Adipocyte (in vitro differentiated cells): ENCODE measurements at regions not wholly inside any gene's neighbourhood (a gene's known extent, or its start where the extent isn't known, plus 50 kb on each side); places are given as distances from the start of the nearest gene placed in this dataset.

Experiments used
- DNase-seq: peaks from one replicate; pipeline ENCODE4 v3.0.0-alpha.2; 2015; ENCODE audit warnings: low read depth
- H3K27me3 ChIP-seq: replicated peaks from 2 replicates; pipeline ENCODE4 v1.7.0; 2013; ENCODE audit warnings: mild to moderate bottlenecking, low read length, moderate library complexity; ENCODE audit not compliant: control insufficient read depth, insufficient read depth
- H3K36me3 ChIP-seq: 2 replicates; pipeline ENCODE4 v1.7.0; 2013; ENCODE audit warnings: low read length, mild to moderate bottlenecking, moderate library complexity; ENCODE audit not compliant: control insufficient read depth, insufficient read depth, severe bottlenecking
- H3K4me1 ChIP-seq: 2 replicates; pipeline ENCODE4 v1.7.0; 2013; ENCODE audit warnings: mild to moderate bottlenecking, low read length, moderate library complexity; ENCODE audit not compliant: control insufficient read depth, insufficient read depth
- H3K4me3 ChIP-seq: 2 replicates; pipeline ENCODE4 v1.7.0; 2013; ENCODE audit warnings: mild to moderate bottlenecking, low read length, moderate library complexity
- H3K9ac ChIP-seq: 2 replicates; pipeline ENCODE4 v1.7.0; 2013; ENCODE audit warnings: mild to moderate bottlenecking, low read length, moderate library complexity
- H3K9me3 ChIP-seq: 2 replicates; pipeline ENCODE4 v1.7.0; 2013; ENCODE audit warnings: mild to moderate bottlenecking, low read length, moderate library complexity; ENCODE audit not compliant: control insufficient read depth

DNA sequence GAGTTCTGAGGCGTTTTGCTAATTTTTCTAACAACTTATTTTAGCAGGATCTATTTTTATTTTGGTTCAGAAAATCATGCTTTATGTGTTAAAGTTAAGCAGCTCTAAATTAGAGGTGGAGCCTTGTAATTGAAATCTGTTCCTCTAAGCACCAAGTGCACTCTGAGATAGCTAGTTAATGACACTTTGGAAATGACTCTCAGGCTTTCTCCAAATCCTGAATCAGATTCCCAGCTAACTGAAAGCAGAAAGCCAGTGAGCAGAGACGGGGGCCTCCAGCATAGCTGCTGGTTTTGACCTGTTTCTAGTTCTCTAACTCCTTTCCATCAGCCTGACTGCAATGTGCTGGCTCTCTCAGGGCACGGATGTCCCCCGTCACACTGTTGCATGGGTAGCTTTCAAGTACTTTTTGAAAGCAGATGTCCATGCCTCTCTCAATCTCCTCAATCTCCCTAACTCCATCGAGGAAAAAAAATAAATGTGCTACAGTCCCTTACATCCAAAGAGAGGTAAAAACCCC lies 326.5 kb downstream of the SATB2 start:
- Histone ChIP-seq H3K36me3 (no peaks in the 10 kb centered on the region), H3K4me3 (no peak overlapping the region), H3K27me3 (no peaks in the 10 kb centered on the region), H3K9me3 (no peaks in the 10 kb centered on the region), H3K9ac (no peak overlapping the region), H3K4me1 (peaks cover 3% of the 10 kb centered on the region)
- no peak for DNase-seq

DNA sequence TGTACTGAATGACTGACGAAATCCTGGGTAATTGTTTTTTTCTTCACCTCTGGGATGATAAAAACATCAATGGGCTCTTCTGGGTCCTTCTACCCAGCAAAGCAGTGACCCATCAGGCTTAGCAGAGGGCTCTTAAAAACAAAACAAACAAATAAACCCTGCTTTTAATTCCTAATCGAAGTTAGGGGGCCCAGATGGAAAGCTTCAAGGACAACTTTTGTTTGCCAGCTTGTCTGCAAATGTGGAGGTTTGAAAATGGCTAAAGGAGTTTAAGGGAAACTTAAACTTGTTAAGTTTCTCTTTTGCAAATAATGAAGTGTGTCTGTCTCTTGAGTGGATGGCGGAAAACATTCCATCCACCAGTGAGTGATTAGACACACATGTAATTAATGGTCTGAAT lies 327.2 kb downstream of the SATB2 start:
- DNase-seq = no peak
- Histone ChIP-seq H3K9me3 (no peaks in the 10 kb centered on the region), H3K27me3 (no peaks in the 10 kb centered on the region), H3K36me3 (no peaks in the 10 kb centered on the region), H3K9ac (no peak overlapping the region), H3K4me1 (peaks cover 3% of the 10 kb centered on the region), H3K4me3 (no peak overlapping the region)

DNA sequence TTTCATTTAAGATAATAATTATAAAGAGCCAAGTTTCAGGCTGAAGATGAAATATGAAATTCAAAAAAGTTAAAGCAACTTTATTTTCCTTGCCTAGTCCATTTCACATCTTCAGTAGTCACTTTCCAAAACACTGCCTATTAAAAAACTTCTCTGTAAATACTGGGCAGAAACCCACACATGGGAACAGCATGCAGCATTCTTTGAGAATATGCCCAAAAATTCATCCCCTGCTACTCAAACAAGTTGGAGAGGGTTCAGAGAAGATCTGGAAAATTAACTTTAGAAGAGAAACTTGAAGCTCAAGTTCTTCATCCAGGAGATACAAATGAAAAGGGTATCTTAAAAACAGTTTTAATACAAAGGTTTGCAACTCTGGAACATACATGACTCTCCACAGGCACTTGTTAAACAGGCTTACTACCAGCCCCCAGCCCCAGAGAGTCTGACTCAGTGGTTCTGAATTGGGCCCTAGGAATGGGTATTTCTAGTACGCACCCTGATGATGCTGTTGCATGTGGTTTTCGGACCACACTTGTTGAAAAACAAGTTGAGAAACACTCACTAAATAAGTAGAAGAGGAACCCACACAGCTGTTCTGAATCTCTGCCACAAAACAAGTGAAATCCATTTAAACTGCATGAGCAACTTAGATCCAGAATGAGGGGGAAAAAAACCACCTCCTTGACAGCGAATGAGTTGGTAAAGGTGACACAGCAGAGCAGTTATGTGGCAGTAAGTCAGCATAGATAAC lies 329.1 kb downstream of the SATB2 start:
- H3K4me1 ChIP-seq = peaks cover 3% of the 10 kb centered on the region
- H3K9me3 ChIP-seq = no peaks in the 10 kb centered on the region
- no peaks in the 10 kb centered on the region for H3K27me3 ChIP-seq
- DNase-seq = no peak
- no peak overlapping the region for H3K9ac ChIP-seq
- H3K36me3 ChIP-seq = no peaks in the 10 kb centered on the region
- H3K4me3 ChIP-seq = no peak overlapping the region

DNA sequence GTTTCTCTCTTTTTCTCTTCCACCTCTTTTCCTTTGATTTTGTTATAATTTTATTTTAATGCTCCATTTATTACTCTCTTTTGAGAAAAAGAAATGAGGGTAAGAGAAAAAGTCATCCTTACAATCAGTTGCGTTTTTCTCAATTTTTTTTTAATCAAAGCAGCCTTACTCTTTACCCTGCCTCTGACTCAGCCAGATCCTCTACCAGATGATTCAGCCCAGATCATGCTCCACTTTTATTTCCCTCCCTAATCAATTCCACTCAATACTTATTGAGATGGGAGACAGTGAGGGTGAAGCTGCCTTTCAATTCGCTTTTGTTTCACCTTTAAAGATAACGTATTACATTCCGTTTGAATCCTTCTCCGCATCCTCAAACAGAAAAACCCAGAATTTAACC lies 337.9 kb downstream of the SATB2 start:
- H3K4me1 ChIP-seq = no peaks in the 10 kb centered on the region
- no peaks in the 10 kb centered on the region for H3K27me3 ChIP-seq
- H3K4me3 ChIP-seq = no peak overlapping the region
- H3K9me3 ChIP-seq = no peaks in the 10 kb centered on the region
- H3K9ac ChIP-seq = no peak overlapping the region
- no peak for DNase-seq
- no peaks in the 10 kb centered on the region for H3K36me3 ChIP-seq

DNA sequence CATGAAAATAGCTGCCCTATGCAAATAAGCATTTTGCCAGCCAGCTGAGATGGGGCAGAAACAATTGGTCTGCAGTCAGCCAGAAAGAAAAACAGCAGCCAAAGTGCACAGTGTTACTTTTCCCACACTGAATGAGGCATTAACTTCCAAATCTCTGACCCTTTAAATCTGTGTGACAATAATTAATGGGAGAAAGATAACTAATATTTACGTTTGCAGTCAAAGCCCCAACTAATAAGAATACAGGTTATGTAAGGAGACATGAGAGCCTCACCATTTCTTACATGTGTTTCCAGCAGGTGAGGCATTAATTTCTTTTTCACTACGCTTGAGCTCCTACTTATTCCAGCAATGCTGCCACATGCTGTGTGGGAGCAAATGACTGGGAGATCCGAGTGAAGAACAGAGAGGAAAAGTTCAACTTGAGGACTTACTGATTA lies 339.0 kb downstream of the SATB2 start:
- H3K4me3 ChIP-seq = no peak overlapping the region
- no peaks in the 10 kb centered on the region for H3K27me3 ChIP-seq
- H3K9me3 ChIP-seq = no peaks in the 10 kb centered on the region
- H3K9ac ChIP-seq = no peak overlapping the region
- no peak for DNase-seq
- no peaks in the 10 kb centered on the region for H3K4me1 ChIP-seq
- H3K36me3 ChIP-seq = no peaks in the 10 kb centered on the region

DNA sequence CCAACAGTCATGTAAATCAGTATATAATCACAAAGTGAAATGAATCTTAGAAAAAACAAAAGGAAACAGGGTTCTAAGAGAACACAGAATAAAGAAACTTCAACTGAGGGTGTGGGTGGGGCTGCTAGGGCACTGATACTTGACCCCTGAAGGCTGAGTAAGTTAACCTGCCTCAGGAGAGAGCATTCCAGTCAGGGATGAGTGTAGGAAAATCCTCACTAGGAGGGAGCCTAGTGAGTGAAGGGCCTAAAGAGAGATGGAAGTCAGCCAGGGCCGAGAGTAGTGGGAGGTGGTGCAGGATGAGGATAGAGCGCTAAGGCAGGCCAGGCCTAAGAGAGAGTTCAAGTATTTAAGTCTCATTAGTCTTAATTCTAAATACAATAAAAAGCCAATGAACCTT lies 342.6 kb downstream of the SATB2 start:
- DNase-seq = no peak
- Histone ChIP-seq H3K27me3 (no peaks in the 10 kb centered on the region), H3K4me3 (no peak overlapping the region), H3K4me1 (no peaks in the 10 kb centered on the region), H3K9ac (no peak overlapping the region), H3K36me3 (no peaks in the 10 kb centered on the region), H3K9me3 (no peaks in the 10 kb centered on the region)

DNA sequence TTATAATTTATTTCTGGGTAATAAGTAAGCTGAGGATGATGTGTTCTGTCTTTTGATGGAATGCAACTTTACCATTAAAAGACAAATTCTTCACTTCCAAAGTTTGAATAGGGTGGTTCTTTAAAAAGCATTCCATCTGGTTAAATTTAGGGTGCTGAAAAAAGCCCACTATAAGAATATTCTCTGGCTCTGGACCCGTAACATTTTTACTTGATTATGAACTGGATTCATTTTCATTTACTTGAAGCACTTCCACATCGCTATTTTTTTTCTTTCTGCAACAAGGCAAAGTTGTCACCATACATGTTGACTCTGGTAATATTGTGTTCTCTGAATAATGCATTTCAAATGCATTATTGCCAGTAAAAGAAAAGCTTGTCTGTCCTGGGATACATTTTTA lies 344.6 kb downstream of the SATB2 start:
- Histone ChIP-seq H3K4me1 (no peaks in the 10 kb centered on the region), H3K9ac (no peak overlapping the region), H3K4me3 (no peak overlapping the region), H3K9me3 (no peaks in the 10 kb centered on the region), H3K36me3 (no peaks in the 10 kb centered on the region), H3K27me3 (no peaks in the 10 kb centered on the region)
- no peak for DNase-seq

DNA sequence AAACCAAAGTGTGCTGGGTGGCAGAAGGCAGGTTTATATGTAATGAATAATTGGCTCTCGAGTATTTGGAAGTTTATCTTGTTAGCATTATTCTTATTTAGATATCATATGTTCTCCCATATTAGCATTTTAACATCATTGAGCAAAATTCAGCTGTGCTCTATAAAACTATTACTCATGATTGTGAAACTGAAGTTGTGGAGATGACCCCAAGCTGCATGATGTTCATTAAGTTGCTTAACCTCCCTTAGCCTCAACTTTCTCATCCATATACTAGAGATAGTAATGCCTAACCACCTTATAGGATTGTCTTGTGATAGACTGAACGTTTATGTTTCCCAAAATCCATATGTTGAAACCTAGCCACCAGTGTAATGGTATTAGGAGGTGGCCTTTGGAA lies 346.3 kb downstream of the SATB2 start:
- DNase-seq = peak; percentile 47
- no peaks in the 10 kb centered on the region for H3K4me1 ChIP-seq
- no peak overlapping the region for H3K9ac ChIP-seq
- H3K9me3 ChIP-seq = no peaks in the 10 kb centered on the region
- no peaks in the 10 kb centered on the region for H3K36me3 ChIP-seq
- no peaks in the 10 kb centered on the region for H3K27me3 ChIP-seq
- H3K4me3 ChIP-seq = no peak overlapping the region

DNA sequence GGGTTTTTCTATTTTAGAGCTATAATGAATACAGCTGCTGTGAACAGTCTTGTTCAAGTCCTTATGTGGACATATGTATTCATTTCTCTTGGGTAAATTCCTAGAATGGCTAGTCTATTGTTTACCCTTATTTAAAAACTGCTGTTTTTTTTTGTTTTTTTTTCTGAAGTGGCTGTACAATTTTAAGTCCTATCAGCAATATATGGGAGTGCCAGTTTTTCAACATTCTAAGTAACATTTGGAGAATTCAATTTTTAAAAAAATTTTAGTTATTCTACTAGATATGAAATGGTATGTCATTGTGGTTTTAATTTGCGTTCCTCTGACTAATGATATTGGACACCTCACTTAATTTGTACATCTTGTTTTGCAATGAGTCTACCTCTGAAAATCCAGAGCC lies 349.7 kb downstream of the SATB2 start:
- H3K27me3 ChIP-seq = no peaks in the 10 kb centered on the region
- H3K4me1 ChIP-seq = no peaks in the 10 kb centered on the region
- no peak overlapping the region for H3K9ac ChIP-seq
- peak; percentile 58 for DNase-seq
- no peaks in the 10 kb centered on the region for H3K36me3 ChIP-seq
- H3K4me3 ChIP-seq = no peak overlapping the region
- H3K9me3 ChIP-seq = no peaks in the 10 kb centered on the region

DNA sequence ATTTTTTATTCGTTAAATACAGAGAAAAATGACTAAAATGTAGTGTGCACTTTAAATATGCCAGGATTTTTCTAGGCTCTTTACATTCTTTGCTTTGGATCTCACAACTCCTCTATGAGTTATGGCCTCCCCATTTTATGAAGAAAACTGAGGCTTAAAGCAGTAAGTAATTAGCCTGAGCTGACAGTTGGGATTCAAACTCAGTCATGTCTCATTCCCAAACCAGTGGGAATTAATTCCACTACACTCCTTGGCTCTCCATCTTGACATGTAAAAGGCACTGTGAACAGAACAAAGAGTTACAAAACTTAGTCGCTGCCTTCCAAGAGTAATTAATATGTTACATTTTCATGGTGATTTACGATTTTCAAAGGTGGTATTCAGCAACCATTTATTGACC lies 351.9 kb downstream of the SATB2 start:
- Histone ChIP-seq H3K9ac (no peak overlapping the region), H3K4me3 (no peak overlapping the region), H3K27me3 (no peaks in the 10 kb centered on the region), H3K36me3 (no peaks in the 10 kb centered on the region), H3K4me1 (no peaks in the 10 kb centered on the region), H3K9me3 (no peaks in the 10 kb centered on the region)
- DNase-seq = no peak

DNA sequence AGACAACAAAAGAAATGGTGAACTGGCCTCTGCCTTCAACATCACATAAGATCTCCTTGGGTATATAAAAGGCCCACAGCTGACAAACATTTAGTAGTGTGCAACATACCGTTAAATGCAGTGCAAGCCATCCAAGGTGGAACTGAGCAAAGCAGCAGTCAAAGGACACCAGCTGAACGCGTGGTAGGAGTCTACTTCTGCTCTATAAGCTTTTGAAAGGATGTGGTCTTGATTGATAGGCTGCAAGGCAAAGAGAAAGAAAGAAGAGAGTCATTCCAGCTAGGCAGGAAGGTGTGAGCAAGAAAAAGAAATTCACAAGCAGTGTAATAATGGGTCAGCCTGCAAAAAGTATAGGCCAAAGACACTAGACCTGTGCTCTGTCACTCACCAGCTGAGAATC lies 356.3 kb downstream of the SATB2 start:
- Histone ChIP-seq H3K36me3 (no peaks in the 10 kb centered on the region), H3K4me3 (no peak overlapping the region), H3K9ac (no peak overlapping the region), H3K9me3 (no peaks in the 10 kb centered on the region), H3K27me3 (no peaks in the 10 kb centered on the region), H3K4me1 (no peaks in the 10 kb centered on the region)
- no peak for DNase-seq
